Erythroblast (primary cell): ENCODE measurements at regions not wholly inside any gene's neighbourhood (a gene's known extent, or its start where the extent isn't known, plus 50 kb on each side); places are given as distances from the start of the nearest gene placed in this dataset.

Source experiments
- GATA1 ChIP-seq: IDR thresholded peaks from 2 replicates; pipeline ENCODE4 v1.6.1; 2011; ENCODE audit warnings: low read depth, mild to moderate bottlenecking, control low read depth, low read length, moderate library complexity
- POLR2A ChIP-seq: IDR thresholded peaks from 2 replicates; pipeline ENCODE4 v1.6.1; 2011; ENCODE audit warnings: mild to moderate bottlenecking, low read length

DNA sequence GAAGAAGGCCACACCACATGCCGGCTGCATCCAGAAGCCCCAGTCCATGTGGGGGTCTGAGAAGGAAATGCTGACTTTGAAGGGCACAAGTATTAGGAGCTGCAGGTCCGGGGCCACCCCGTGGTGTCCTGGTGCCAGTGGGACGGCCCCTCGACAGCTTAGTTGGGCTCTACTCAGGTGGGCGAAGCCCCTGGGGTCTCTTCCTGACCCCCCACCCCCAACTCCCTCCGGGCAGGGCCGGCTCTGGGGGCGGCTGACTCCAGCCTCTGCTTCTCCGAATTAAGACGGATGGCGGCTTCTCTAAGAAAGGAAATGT is 62.1 kb upstream of the TTC34 start:
- no peak for TF ChIP-seq POLR2A
- TF ChIP-seq GATA1, result no peak
